GM18519 (cell line): ENCODE measurements at regions not wholly inside any gene's neighbourhood (a gene's known extent, or its start where the extent isn't known, plus 50 kb on each side); places are given as distances from the start of the nearest gene placed in this dataset.
"Not testable (repeated sequence)": the region's sequence is repeated elsewhere in the genome, so short reads cannot be mapped to it uniquely, and the experiment has no call there.

Experiments
- ATAC-seq: cut with Tn5 transposase; IDR thresholded peaks from one replicate; pipeline ENCODE4 v1.9.1; 2021; ENCODE audit warnings: mild to moderate bottlenecking, moderate library complexity; ENCODE audit not compliant: unreplicated experiment, low FRiP score

DNA sequence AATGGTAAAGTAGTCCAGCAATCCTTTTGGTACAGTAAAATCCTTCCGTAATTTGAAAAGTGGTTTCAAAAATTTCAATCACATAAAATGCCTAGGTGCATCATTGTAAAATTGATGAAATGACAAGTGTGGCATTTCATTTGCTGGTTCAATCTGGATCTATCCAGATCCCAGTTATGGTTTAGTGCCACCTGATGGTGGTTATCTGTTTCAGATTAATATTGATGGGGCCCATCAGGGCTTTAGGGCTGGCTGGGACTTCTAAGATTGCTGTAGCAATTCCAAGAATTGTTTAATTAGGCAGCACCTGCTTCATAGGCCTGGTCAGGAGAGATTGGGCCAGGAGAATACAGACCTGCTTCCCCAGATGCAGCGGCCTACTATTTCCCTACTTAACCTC lies 55.5 kb upstream of the PIK3C3 start:
- no peak for ATAC-seq

DNA sequence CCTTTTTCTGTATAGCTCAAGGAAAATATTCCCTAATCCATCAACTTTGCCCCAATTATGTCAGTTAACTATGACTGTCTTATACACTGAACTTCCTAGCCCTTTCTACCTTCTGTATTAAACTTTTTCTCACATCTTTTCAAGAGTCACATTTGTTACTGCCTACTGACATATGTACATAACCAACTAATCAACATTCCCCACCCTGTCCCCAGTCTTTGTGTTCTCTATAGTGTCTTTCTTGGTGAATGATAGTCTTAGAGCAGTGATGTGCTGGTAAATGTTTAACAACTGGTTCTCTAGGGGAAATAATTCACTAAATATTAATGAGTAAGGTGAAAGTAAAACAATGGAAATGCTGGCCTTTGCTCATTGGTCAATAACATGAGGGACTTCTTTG lies 61.6 kb upstream of the PIK3C3 start:
- no peak for ATAC-seq

DNA sequence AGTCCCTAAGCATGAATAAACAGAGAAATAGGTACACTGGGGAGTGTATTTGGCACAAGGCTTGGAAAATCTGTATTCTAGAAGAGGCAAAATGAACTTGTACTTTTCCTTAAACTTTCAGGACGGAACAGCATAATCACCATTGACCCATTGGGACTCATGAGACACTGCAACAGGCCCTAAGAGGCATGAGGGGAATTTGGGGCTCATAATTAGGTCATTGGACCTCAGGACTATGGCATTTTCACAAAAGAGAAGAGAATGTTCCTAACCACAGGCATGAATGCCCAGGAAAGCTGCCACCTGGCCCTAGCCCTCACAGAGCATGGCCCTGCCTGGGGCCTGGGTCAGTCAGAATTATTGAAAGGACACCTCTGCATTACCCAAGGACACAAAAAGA lies 67.9 kb upstream of the PIK3C3 start:
- no peak for ATAC-seq

DNA sequence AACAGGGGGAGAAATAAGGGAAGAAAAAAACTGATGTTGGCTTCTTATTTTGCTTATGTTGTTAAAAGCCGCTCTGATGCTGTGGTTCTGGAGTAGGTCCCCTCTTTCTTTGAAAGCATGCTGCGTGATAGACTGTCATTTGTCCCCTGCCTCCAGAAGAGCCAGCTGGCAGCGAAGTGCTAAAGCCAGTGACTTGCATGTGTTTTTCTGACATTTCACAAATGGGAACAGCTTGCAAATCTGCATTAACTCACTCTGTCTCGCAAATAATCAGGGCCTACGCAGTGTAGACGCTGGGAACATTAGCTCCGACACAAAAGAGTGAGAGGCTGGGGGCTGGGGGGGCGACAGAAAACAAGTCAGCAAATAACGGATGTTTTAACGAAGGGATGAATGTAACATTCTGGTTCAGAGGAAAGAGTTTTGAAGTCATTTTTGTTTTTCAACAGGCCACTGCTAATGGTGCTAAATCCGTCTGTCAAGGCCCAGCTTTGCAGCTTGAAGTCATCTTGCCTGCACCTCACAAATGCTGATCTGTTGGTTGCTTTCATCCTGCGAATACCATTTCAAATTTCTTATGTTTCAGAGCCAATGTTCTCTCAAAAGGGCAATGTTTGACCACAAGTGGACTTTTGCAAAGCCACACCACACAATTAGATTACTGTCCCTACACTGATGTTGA lies 68.8 kb upstream of the PIK3C3 start:
- ATAC-seq: no peak

DNA sequence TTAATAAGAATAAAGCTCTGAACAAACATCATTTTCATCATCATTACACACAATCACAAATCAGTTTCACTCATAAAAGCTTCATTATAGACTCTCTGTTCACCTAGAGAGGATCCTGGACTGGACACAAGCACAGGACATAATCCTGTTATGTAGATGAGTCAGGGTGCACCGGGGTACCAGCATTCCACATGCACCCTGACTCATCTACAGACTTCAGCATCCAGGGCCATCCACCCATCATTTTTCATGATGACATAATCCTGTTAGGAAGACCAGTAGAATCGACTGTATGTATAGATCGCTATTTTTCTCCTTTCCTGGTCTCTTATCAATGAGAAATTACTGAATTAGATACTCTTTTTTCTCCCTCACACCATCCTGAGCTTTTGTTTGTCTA lies 73.7 kb upstream of the PIK3C3 start:
- ATAC-seq: no peak

DNA sequence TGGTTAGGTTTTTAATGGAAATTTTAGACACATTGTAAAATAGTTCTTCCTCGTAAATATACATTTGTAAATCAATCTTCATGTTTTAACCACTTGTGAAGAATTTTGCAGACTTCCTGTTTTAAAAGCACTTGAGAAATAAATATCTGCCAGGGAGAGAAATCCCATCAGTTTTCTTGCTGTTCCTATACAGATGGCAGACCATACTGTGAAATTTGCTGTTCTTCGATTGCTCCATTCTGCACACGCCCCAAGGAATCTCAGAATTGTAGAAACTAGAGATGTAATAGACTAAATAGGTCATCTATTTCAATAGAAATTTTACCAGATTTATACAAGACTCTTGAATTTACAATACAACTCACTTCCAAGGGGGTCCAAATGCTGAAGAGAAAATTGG lies 75.8 kb upstream of the PIK3C3 start:
- ATAC-seq: no peak

DNA sequence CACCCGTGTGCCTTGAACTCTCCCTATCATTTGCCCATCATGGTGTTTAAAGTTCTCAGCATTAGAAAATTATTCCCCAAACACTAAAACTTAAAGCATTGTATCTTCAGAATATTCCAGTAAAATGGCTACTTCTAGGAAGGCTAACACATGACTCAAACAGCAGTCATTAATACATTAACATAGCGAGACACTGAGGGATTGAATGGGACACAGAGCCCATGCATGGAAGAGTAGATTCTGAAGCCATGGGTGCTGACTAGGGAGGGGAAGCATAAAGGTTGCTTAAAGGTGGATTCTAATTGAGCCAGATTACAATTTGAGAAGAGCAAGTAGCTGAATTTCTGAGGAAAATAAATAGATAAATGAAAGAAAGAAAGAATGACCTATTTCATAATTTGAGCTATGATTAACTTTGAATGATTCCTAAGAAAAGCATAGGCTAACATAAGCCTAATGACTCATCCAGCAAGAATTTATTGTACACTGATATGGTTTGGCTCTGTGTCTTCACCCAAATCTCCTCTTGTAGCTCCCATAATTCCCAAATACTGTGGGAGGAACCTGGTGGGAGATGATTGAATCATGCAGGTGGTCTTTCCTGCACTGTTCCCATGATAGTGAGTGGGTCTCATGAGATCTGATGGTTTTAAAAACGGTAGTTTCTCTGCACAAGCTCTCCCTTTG lies 79.8 kb upstream of the PIK3C3 start:
- ATAC-seq: no peak

DNA sequence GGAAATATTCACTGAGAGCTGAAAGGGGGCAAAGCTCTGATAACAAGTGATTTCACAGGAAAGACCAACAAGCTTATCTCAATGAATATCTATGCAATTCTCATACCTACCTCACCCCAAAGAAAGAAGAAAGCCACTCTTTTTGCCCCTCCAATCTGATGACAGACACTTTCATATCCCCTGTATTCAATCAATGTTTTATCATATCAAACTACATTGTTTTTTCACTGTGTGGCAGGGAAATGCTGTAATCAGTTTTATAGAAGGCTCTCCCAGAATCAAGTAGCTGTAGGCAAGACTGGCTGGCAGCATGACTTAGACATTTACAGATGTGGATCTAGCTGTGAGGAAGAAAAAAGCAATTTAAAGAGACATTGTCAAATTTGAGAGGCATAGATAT lies 81.3 kb upstream of the PIK3C3 start:
- ATAC-seq: no peak

DNA sequence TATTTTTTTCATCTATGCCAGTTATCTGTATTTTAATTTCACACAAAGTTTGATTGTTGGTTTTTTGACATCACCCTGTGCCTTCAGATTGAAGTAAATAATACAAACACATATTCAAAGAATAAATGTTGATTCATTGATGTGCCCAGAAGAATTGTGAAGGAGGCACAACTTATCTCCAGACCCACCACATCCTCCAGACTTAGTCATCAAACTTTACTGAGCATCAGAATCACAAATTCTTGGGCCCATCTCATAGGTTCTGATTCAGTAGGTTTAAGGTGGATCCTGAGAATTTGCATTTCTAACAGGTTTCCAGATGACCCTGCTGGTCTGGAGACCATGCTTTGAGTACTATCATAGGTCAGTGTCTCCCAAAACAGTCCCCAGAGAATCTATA lies 82.8 kb upstream of the PIK3C3 start:
- ATAC-seq: no peak

DNA sequence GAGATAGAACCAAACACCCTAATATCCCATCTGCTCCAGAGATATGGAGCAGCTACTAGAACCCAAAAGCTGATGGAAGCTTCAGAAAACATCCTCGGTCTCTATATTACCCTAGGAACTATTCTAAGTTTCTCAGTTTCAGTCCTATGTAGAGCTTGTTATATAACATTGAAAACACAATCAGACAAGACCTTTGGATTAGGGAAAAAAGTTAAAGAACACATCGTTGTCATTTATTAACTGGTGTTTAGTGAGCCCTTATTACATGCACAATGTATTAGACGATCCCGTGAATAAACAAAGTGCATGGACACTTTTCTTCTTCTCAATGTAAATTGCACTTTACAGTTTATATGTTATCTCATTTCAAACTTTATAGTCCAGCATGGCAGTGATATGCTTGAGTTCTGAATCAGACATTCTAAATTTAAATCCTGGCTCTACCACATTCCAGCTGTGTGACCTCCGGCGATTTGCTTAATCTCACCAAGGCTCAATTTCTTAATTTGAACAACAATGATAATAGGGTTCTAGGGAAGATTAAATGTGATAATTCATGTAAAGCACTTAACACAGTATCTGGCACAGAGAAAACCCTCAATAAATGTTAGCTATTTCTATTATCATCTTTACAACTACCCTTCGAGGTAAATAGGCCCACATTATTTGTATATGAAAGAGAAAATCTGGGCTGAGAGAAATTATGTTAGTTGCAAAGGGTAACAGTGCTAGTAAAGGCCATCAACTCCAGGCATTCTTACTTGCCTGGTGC lies 83.6 kb upstream of the PIK3C3 start:
- ATAC-seq: no peak

DNA sequence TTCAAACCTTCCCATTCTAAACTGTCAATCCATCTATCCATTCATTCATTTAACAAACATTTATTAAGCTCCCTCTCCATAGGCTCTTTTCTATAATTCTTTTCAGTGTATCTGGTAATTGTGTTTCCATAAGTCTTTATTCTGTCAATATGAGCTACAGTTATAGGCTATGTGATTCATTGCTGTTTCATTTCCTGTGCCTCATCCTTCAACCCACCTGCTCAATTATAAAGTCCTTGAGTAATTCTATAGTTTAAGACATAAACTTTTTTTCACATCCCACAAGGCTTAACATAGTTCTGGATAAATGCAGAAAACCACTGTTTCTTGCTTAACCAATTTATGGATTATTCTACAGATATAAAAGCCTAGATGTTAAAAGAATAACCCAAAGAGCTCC lies 84.2 kb upstream of the PIK3C3 start:
- no peak for ATAC-seq

DNA sequence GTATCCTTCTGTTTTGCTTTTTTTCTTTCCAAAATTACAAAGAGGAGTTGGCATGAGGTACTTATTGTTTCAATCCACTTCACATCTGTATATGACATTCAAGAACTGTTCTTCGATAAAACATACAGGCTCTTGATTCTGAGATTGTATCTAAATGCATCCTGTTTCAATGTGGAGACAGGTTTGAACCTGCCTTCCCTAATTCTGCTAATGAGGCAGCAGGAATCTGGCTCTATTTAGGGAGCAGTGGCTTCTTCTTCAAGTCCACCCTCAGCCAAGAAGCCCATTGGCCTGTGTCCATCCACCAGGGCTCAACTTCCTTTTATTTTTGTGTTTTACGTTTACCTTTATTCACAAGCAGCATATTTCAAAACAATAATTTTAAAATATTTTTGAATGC lies 84.8 kb upstream of the PIK3C3 start:
- ATAC-seq: no peak

DNA sequence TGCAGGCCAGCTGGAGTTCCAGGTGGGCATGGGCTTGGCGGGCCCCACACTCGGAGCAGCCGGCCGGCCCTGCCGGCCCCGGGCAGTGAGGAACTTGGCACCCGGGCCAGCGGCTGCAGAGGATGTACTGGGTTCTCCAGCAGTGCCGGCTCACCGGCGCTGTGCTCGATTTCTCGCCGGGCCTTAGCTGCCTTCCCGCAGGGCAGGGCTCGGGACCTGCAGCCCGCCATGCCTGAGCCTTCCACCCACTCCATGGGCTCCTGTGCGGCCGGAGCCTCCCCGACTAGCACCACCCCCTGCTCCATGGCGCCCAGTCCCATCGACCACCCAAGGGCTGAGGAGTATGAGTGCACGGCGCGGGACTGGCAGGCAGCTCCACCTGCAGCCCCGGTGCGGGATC lies 89.2 kb upstream of the PIK3C3 start:
- not testable (repeated sequence) for ATAC-seq

DNA sequence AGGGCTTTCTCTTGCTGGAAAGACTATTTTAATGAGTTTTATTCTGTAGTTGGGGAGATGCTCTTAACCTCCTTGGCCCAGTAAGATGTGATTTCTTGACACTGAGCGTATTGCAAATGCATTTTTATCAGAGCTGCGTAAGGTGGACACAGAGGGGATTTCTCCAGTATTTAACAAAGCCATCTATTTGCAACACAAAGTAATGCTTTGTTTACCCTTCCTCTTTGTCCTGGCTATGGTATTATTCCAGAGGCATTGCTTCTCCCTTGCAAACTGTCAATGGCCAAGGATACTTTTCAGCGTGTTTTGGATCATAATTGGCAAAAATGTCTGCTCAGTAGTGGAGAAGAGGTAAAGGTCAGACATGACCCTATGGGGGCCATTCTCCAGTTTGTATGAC lies 90.8 kb upstream of the PIK3C3 start:
- no peak for ATAC-seq

DNA sequence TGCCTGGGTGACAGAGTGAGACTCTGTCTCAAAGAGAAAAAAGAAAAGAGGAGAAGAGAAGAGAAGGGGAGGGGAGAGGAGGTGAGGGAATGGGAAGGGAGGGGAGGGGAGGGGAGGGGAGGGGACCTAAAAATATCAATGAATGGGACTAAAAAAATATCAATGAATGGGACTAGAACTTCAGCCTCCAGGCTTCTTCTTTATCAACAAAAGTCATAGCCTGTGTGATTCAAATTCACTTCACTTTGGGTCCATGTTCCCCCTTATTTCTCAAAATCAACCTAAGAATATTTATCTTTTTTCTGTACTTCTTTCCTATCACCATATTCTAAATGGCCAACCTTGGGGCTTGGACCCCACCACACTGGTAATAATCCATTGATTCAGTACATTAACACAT lies 92.1 kb upstream of the PIK3C3 start:
- ATAC-seq: no peak

DNA sequence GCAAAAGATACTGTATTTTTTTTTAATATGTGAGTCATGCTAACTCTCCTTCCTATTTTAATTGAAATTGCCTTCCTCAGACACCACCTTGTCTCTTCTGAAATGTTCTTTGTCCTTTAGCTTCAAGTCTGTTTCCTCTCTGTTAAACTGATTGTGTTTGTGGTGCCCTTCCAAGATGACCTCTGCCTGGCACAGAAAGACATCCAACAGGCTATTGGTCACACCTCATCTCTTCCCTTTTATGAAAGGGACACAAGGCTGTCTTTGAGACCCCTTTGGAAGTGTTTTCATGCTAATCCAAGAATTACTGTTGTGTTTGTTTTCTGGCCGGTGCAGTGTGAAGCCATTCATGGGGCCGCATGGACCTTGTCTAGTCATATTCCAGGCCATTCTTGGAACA lies 94.0 kb upstream of the PIK3C3 start:
- ATAC-seq: no peak

DNA sequence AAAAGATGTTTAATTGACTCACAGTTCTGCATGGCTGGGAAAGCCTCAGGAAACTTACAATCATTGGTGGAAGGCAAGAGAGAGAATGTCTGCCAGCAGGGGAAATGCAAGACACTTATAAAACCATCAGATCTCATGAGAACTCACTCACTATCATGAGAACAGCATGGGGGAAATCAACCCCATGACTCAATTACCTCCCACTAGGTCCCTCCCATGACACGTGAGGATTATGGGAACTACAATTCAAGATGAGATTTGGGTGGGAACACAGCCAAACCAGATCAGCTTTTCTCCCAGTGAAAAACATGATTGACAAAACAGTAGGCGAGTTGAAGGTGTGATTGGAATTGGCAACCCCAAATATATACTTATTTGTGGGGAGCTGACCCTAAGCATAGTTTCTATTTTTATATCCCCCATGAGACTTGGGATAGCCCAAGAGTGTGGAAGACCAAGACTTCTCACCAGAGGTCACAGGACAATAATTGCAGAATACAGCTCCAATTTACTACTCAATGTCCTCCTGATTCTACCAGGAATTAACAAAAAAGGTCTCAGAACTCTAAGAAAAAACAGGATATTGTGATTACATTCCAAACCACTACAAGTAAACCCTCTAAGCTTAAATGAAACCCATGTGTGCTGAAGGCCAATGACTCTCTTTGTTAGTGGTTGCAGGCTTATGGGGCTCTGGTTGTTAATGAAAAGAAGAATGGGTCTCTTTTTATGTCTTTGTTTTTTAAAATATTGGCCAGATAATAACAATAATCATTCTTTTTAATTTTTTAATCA lies 96.1 kb upstream of the PIK3C3 start:
- ATAC-seq: no peak

DNA sequence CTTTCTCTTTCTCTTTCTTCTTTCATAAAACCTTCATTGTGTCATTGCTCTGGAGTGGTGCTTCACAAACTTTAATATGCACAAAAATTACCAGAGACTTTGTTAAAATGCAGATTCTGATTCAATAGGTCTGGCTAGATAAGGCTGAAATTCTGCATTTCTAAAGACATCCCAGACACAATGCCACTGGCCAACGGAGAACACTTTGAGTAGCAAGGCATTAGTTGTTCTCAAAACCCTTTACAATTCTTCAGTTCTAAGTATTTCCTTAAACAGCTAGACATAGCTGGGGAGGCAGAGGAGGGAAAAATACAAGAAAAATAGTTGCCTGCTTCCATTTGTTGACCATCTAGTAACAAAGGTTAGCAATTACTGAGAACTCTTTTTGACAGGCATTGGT lies 101.8 kb upstream of the PIK3C3 start:
- no peak for ATAC-seq

DNA sequence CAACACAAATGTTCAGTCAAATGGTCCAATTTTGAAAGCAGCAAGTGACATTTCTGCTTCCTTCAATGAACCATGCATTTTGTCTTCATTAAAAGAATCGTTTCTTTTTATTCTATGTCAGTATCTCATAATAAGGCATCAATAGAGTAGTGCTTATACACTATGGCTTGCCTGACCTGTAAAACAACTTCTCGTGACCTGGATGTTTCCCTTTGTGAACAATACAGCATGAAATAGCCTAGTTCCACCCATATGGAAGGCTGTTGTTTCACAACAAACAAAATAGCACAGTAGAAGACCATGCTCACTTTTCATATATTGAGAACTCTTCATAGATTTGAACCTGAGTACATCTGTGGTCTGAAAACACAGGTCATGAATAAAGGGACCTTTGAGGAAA lies 104.3 kb upstream of the PIK3C3 start:
- ATAC-seq: no peak

DNA sequence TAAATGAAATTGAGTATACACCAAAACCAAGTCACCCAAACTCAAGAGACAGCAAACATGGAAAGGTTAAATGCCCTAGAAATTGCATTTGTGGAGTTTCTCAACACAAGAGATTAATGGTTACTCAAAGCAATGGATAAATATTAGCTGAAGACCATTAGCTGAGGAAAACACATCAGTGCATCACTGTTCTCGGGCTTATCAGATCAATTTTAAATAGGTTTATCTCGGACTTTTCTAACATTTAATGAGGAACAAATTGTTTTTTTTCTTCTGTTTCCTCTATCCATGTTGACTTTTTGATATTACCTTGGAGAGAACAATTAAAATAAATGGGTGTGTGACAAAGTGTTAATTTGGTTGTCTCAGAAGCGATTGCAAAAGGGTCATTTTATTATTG lies 105.4 kb upstream of the PIK3C3 start:
- ATAC-seq: no peak

DNA sequence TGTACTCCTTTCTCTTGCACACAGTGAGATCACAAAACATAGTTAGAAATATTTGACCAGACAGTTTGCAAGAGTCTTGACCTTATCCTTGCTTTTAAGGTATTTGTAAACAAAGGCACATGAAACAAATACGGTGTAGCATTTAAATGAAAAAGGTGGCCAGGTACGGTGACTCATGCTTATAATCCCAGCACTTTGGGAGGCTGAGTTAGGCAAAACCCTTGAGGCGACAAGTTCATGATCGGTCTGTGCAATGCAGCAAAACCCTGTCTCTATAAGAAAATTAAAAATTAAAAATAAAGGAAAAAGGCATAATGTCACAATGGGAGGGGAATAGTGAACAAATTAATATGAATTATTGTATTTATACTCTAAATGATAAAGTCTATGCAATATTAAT lies 109.5 kb upstream of the PIK3C3 start:
- ATAC-seq: no peak
